H9 (cell line): ENCODE measurements at regions not wholly inside any gene's neighbourhood (a gene's known extent, or its start where the extent isn't known, plus 50 kb on each side); places are given as distances from the start of the nearest gene placed in this dataset.

Experiments used
- DNase-seq: peaks from one replicate; pipeline ENCODE4 v3.0.0-alpha.2; 2017
- H2AFZ ChIP-seq: one replicate; pipeline ENCODE4 v1.6.1; 2013; ENCODE audit warnings: mild to moderate bottlenecking, low read length, control low read depth, moderate library complexity
- H2AK5ac ChIP-seq: 2 replicates; pipeline ENCODE4 v1.6.1; 2013; ENCODE audit warnings: low read length, control low read depth, mixed read lengths; ENCODE audit not compliant: insufficient read length
- H2BK120ac ChIP-seq: one replicate; pipeline ENCODE4 v1.6.1; 2013; ENCODE audit warnings: low read depth, mild to moderate bottlenecking, low read length, control low read depth, inconsistent platforms; ENCODE audit not compliant: poor library complexity, severe bottlenecking
- H2BK12ac ChIP-seq: 2 replicates; pipeline ENCODE4 v1.6.1; 2013; ENCODE audit warnings: low read length, control low read depth, mixed read lengths, low read depth; ENCODE audit not compliant: insufficient read length
- H2BK15ac ChIP-seq: 2 replicates; pipeline ENCODE4 v1.6.1; 2013; ENCODE audit warnings: low read depth, low read length, control low read depth
- H2BK20ac ChIP-seq: one replicate; pipeline ENCODE4 v1.6.1; 2013; ENCODE audit warnings: low read depth, mild to moderate bottlenecking, low read length, control low read depth, inconsistent platforms; ENCODE audit not compliant: poor library complexity, severe bottlenecking
- H2BK5ac ChIP-seq: 2 replicates; pipeline ENCODE4 v1.6.1; 2013; ENCODE audit warnings: low read length, control low read depth, mixed read lengths; ENCODE audit not compliant: insufficient read length
- H3K14ac ChIP-seq: 2 replicates; pipeline ENCODE4 v1.6.1; 2013; ENCODE audit warnings: low read length, control low read depth; ENCODE audit not compliant: insufficient read depth
- H3K18ac ChIP-seq: 2 replicates; pipeline ENCODE4 v1.6.1; 2013; ENCODE audit warnings: low read depth, mild to moderate bottlenecking, mixed read lengths, low read length, control low read depth; ENCODE audit not compliant: insufficient read length
- H3K23ac ChIP-seq: 2 replicates; pipeline ENCODE4 v1.6.1; 2013; ENCODE audit warnings: low read length, control low read depth, mixed read lengths, low read depth; ENCODE audit not compliant: insufficient read length
- H3K23me2 ChIP-seq: 2 replicates; pipeline ENCODE4 v1.6.1; 2013; ENCODE audit warnings: low read depth, mild to moderate bottlenecking, mixed read lengths, low read length, control low read depth; ENCODE audit not compliant: insufficient read length, poor library complexity, severe bottlenecking
- H3K27ac ChIP-seq: 2 replicates; pipeline ENCODE4 v1.5.1; 2013; ENCODE audit warnings: low read length, control low read depth, mixed read lengths, low read depth; ENCODE audit not compliant: insufficient read length
- H3K27me3 ChIP-seq: 2 replicates; pipeline ENCODE4 v1.6.1; 2013; ENCODE audit warnings: low read length, control low read depth, inconsistent platforms; ENCODE audit not compliant: insufficient read depth
- H3K4ac ChIP-seq: 2 replicates; pipeline ENCODE4 v1.6.1; 2013; ENCODE audit warnings: low read depth, mild to moderate bottlenecking, control low read depth, inconsistent platforms, low read length, moderate library complexity
- H3K4me1 ChIP-seq: 2 replicates; pipeline ENCODE4 v1.6.1; 2013; ENCODE audit warnings: low read length, control low read depth, inconsistent platforms; ENCODE audit not compliant: insufficient read depth
- H3K4me2 ChIP-seq: 2 replicates; pipeline ENCODE4 v1.6.1; 2013; ENCODE audit warnings: low read length, control low read depth, mixed read lengths; ENCODE audit not compliant: insufficient read length, insufficient read depth
- H3K56ac ChIP-seq: 2 replicates; pipeline ENCODE4 v1.6.1; 2013; ENCODE audit warnings: low read depth, mild to moderate bottlenecking, mixed read lengths, low read length, control low read depth; ENCODE audit not compliant: insufficient read length
- H3K79me1 ChIP-seq: 2 replicates; pipeline ENCODE4 v1.6.1; 2013; ENCODE audit warnings: low read depth, mild to moderate bottlenecking, moderate library complexity, low read length, control low read depth, inconsistent platforms; ENCODE audit not compliant: insufficient read depth, poor library complexity, severe bottlenecking
- H3K79me2 ChIP-seq: 2 replicates; pipeline ENCODE4 v1.6.1; 2013; ENCODE audit warnings: low read length, control low read depth, inconsistent platforms; ENCODE audit not compliant: insufficient read depth
- H3K9ac ChIP-seq: 2 replicates; pipeline ENCODE4 v1.6.1; 2013; ENCODE audit warnings: low read length, control low read depth, mixed read lengths; ENCODE audit not compliant: insufficient read length; ENCODE audit errors: extremely low read depth
- H3K9me3 ChIP-seq: one replicate; pipeline ENCODE4 v1.6.1; 2013; ENCODE audit warnings: low read depth, low read length, inconsistent platforms; ENCODE audit not compliant: control insufficient read depth
- H3T11ph ChIP-seq: one replicate; pipeline ENCODE4 v1.6.1; 2013; ENCODE audit warnings: mild to moderate bottlenecking, low read length, control low read depth, inconsistent platforms
- H4K20me1 ChIP-seq: one replicate; pipeline ENCODE4 v1.6.1; 2013; ENCODE audit not compliant: control insufficient read depth, insufficient read length, insufficient read depth
- H4K5ac ChIP-seq: 2 replicates; pipeline ENCODE4 v1.6.1; 2013; ENCODE audit warnings: low read depth, mild to moderate bottlenecking, mixed read lengths, low read length, control low read depth; ENCODE audit not compliant: insufficient read length
- H4K8ac ChIP-seq: replicated peaks from 2 replicates; pipeline ENCODE4 v1.6.1; 2013; ENCODE audit warnings: low read length, control low read depth, mixed read lengths, low read depth; ENCODE audit not compliant: insufficient read length
- H4K91ac ChIP-seq: 2 replicates; pipeline ENCODE4 v1.6.1; 2013; ENCODE audit warnings: low read depth, mild to moderate bottlenecking, moderate library complexity, mixed read lengths, low read length, control low read depth; ENCODE audit not compliant: insufficient read length
- H3K27ac Mint-ChIP-seq, 3 experiments: 2 replicates in 2 of 3; 3 replicates in 1 of 3; pipeline ENCODE4 v1.8.0; 2020 to 2021; ENCODE audit warnings: mixed read lengths in 3 of 3, mild to moderate bottlenecking in 1 of 3, moderate library complexity in 1 of 3
- H3K27me3 Mint-ChIP-seq: 2 replicates; pipeline ENCODE4 v1.8.0; 2021; ENCODE audit warnings: low read depth, mild to moderate bottlenecking, moderate library complexity, mixed read lengths
- H3K36me3 Mint-ChIP-seq, 3 experiments: 2 replicates in 2 of 3; 3 replicates in 1 of 3; pipeline ENCODE4 v1.8.0; 2020 to 2021; ENCODE audit warnings: low read depth in 3 of 3, mixed read lengths in 3 of 3; ENCODE audit not compliant: insufficient read depth in 1 of 3
- H3K4me1 Mint-ChIP-seq, 2 experiments: 2 replicates each; pipeline ENCODE4 v1.8.0; 2020; ENCODE audit warnings: mixed read lengths in 2 of 2
- H3K4me3 Mint-ChIP-seq, 2 experiments: 2 replicates in 1 of 2; 3 replicates in 1 of 2; pipeline ENCODE4 v1.8.0; 2020 to 2021; ENCODE audit warnings: mild to moderate bottlenecking in 2 of 2, mixed read lengths in 2 of 2, moderate library complexity in 1 of 2
- H3K9me3 Mint-ChIP-seq, 2 experiments: 2 replicates in 1 of 2; 3 replicates in 1 of 2; pipeline ENCODE4 v1.8.0; 2020; ENCODE audit warnings: mild to moderate bottlenecking in 2 of 2, mixed read lengths in 2 of 2, moderate library complexity in 1 of 2
- WGBS: extraction: QIAGEN DNeasy Blood & Tissue Kit; methylation state at CpG from one replicate; pipeline ENCODE4 v1.1.7; 2013; ENCODE audit warnings: missing lambda C conversion rate, low lambda C conversion rate, mixed read lengths; ENCODE audit not compliant: insufficient read length; ENCODE audit errors: extremely low coverage; 5-methylcytosine and 5-hydroxymethylcytosine counted together
- TF ChIP-seq, protein P1 (sequence below): fragments of 200-600 bp; sonication (generic); conservative IDR thresholded peaks from 3 replicates; pipeline ENCODE4 v1.8.0; 2021; ENCODE audit warnings: antibody characterized with exemption, mild to moderate bottlenecking

DNA sequence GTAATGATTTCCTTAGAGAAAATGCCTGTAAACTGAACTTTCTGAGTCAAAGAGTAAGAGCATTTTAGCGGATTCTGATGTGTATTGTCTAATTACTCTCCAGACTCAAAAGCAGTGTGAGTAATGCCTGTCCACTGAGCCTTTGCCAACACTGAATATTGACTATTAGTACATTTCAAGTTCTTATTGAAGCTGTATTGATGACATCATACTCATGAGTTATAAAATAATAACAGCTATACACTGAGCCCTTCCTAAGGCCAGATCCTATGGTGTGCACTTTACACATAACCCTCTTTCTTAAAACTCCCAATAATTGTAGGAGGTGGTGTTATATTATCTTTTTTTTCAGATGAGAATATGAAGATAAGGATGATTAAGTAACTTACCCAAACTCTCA, 152.8 kb upstream of the TRPC7 start:
- Histone ChIP-seq H2BK5ac (no peak overlapping the region), H2BK120ac (no peak overlapping the region), H3K4me2 (no peak overlapping the region), H3K9me3 (no peaks in the 10 kb centered on the region), H3K27ac (no peak overlapping the region), H3K14ac (no peak overlapping the region), H3K56ac (no peak overlapping the region), H3T11ph (no peak overlapping the region), H3K23ac (no peak overlapping the region), H3K23me2 (no peaks in the 10 kb centered on the region), H2BK12ac (no peak overlapping the region), H3K27me3 (no peaks in the 10 kb centered on the region), H3K9ac (no peak overlapping the region), H2AFZ (no peak overlapping the region), H4K20me1 (no peaks in the 10 kb centered on the region), H4K91ac (no peak overlapping the region), H4K8ac (no peak overlapping the region), H2AK5ac (no peak overlapping the region), H4K5ac (no peak overlapping the region), H2BK20ac (no peak overlapping the region), H3K4ac (no peak overlapping the region), H3K18ac (no peak overlapping the region), H3K79me1 (no peaks in the 10 kb centered on the region), H3K4me1 (no peaks in the 10 kb centered on the region), H3K79me2 (no peaks in the 10 kb centered on the region), H2BK15ac (no peak overlapping the region)
- peaks cover 6 to 13% of the 10 kb centered on the region in 2 experiments; a peak in 3 of 4 replicates for H3K4me1 Mint-ChIP-seq
- H3K27me3 Mint-ChIP-seq = peaks cover 3% of the 10 kb centered on the region; the same call in 1 of the 2 replicates
- no peaks in the 10 kb centered on the region for H3K36me3 Mint-ChIP-seq
- no peaks in the 10 kb centered on the region for H3K9me3 Mint-ChIP-seq
- no peak overlapping the region for H3K4me3 Mint-ChIP-seq
- DNase-seq = no peak
- no CpG with 5 or more reads among the region's 1 CpG for WGBS
- no peak overlapping the region for H3K27ac Mint-ChIP-seq
- TF ChIP-seq, protein P1, sequence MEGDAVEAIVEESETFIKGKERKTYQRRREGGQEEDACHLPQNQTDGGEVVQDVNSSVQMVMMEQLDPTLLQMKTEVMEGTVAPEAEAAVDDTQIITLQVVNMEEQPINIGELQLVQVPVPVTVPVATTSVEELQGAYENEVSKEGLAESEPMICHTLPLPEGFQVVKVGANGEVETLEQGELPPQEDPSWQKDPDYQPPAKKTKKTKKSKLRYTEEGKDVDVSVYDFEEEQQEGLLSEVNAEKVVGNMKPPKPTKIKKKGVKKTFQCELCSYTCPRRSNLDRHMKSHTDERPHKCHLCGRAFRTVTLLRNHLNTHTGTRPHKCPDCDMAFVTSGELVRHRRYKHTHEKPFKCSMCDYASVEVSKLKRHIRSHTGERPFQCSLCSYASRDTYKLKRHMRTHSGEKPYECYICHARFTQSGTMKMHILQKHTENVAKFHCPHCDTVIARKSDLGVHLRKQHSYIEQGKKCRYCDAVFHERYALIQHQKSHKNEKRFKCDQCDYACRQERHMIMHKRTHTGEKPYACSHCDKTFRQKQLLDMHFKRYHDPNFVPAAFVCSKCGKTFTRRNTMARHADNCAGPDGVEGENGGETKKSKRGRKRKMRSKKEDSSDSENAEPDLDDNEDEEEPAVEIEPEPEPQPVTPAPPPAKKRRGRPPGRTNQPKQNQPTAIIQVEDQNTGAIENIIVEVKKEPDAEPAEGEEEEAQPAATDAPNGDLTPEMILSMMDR = no peak
